Superior temporal gyrus (tissue), 1 donor: ENCODE measurements at regions not wholly inside any gene's neighbourhood (a gene's known extent, or its start where the extent isn't known, plus 50 kb on each side); places are given as distances from the start of the nearest gene placed in this dataset.
A peak's percentile ranks its signal among the peaks of the same experiment; 100 is the strongest.
"Not testable (repeated sequence)": the region's sequence is repeated elsewhere in the genome, so short reads cannot be mapped to it uniquely, and the experiment has no call there.

Experiments
- DNase-seq: peaks from one replicate; pipeline ENCODE4 v3.0.0-alpha.2; 2016; ENCODE audit errors: extremely low spot score

GRCh38 chr5:8710426-8710930 is 835.4 kb downstream of the SEMA5A start:
- DNase-seq = no peak

- DNase-seq = no peak
These were observed 831.7 kb downstream of the SEMA5A start for GRCh38 chr5:8714198-8714597.

GRCh38 chr5:8714861-8715260 is 831.0 kb downstream of the SEMA5A start:
- DNase-seq = no peak

GRCh38 chr5:8719796-8720195 is 826.1 kb downstream of the SEMA5A start:
- no peak for DNase-seq

- DNase-seq = no peak
These were observed 825.4 kb downstream of the SEMA5A start for GRCh38 chr5:8720506-8720905.

- DNase-seq = no peak
These were observed 824.3 kb downstream of the SEMA5A start for GRCh38 chr5:8721536-8721935.

- DNase-seq = no peak
These were observed 819.4 kb downstream of the SEMA5A start for GRCh38 chr5:8726383-8727036.

GRCh38 chr5:8727396-8727795 is 818.5 kb downstream of the SEMA5A start:
- DNase-seq = no peak

- no peak for DNase-seq
These were observed 816.4 kb downstream of the SEMA5A start for GRCh38 chr5:8729437-8729836.

GRCh38 chr5:8730194-8730593 is 815.7 kb downstream of the SEMA5A start:
- no peak for DNase-seq

- not testable (repeated sequence) for DNase-seq
These were observed 814.8 kb downstream of the SEMA5A start for GRCh38 chr5:8731110-8731509.

- DNase-seq = no peak
These were observed 805.3 kb downstream of the SEMA5A start for GRCh38 chr5:8740595-8740994.

GRCh38 chr5:8749556-8749955 is 796.3 kb downstream of the SEMA5A start:
- DNase-seq = no peak

- DNase-seq = no peak
These were observed 795.8 kb downstream of the SEMA5A start for GRCh38 chr5:8750100-8750499.

- DNase-seq = no peak
These were observed 793.9 kb downstream of the SEMA5A start for GRCh38 chr5:8751971-8752370.

- DNase-seq = no peak
These were observed 793.3 kb downstream of the SEMA5A start for GRCh38 chr5:8752595-8752994.

GRCh38 chr5:8756498-8757084 is 789.3 kb downstream of the SEMA5A start:
- DNase-seq = peak; percentile 87

GRCh38 chr5:8765886-8766285 is 780.0 kb downstream of the SEMA5A start:
- DNase-seq = no peak

- DNase-seq = no peak
These were observed 779.4 kb downstream of the SEMA5A start for GRCh38 chr5:8766448-8766847.

GRCh38 chr5:8767111-8767510 is 778.8 kb downstream of the SEMA5A start:
- no peak for DNase-seq

- DNase-seq = no peak
These were observed 778.1 kb downstream of the SEMA5A start for GRCh38 chr5:8767746-8768145.

GRCh38 chr5:8769631-8770030 is 776.2 kb downstream of the SEMA5A start:
- DNase-seq = no peak

- no peak for DNase-seq
These were observed 775.4 kb downstream of the SEMA5A start for GRCh38 chr5:8770431-8770830.
